Heart left ventricle (tissue), 13 donors: ENCODE measurements at regions not wholly inside any gene's neighbourhood (a gene's known extent, or its start where the extent isn't known, plus 50 kb on each side); places are given as distances from the start of the nearest gene placed in this dataset.

Experiments used
- POLR2A ChIP-seq, 2 donors: fragments of 450-650 bp; IDR thresholded peaks; one replicate each; pipeline ENCODE4 v1.6.1; 2017; ENCODE audit warnings: antibody characterized with exemption in 2 of 2, mild to moderate bottlenecking in 2 of 2, moderate library complexity in 2 of 2
- TF ChIP-seq, protein P1 (sequence below), 12 donors: fragments of 200-600 bp; sonication (generic) in 4 of 12; IDR thresholded peaks; one replicate each; pipeline versions ENCODE4 v1.5.0 to v1.8.0; 2018 to 2022; ENCODE audit warnings: antibody characterized with exemption in 12 of 12, mild to moderate bottlenecking in 5 of 12
- donor health status: ischemic (EF 13 %, LVEDD 7.1; RV severe dilation, severe dysfunction).
- donor health status: DM: no; HTN: yes; CAD: no.
- donor health status: DM: no; HTN: no; CAD: no.
- donor health status: ischemic (EF 25% LVEDD 6.9; RV normal size, moderate dysfunction).
- donor health status: ischemic (EF 25% LVEDD 5.7; RV mildly dilated, moderate dysfunction).
- donor health status: ischemic (EF 35%, LVEDD 5.7; RV mildly dilated, moderate dysfunction).
- donor health status: nonischemic (EF 11% LVEDD 7.7; RV severe dilation, severe dysfunction).
- donor health status: DM: yes; HTN: yes; CAD: no.
- donor health status: PGD.
- donor health status: ischemic (EF 29% LVEDD 5.4; RV normal size, mild dysfunction).
- donor health status: nonischemic (EF 23%, LVEDD 6.1; RV moderate dilation, normal function).

GRCh38 chr4:14095831-14096230 lies 468.3 kb upstream of the BOD1L1 start:
- TF ChIP-seq, protein P1, sequence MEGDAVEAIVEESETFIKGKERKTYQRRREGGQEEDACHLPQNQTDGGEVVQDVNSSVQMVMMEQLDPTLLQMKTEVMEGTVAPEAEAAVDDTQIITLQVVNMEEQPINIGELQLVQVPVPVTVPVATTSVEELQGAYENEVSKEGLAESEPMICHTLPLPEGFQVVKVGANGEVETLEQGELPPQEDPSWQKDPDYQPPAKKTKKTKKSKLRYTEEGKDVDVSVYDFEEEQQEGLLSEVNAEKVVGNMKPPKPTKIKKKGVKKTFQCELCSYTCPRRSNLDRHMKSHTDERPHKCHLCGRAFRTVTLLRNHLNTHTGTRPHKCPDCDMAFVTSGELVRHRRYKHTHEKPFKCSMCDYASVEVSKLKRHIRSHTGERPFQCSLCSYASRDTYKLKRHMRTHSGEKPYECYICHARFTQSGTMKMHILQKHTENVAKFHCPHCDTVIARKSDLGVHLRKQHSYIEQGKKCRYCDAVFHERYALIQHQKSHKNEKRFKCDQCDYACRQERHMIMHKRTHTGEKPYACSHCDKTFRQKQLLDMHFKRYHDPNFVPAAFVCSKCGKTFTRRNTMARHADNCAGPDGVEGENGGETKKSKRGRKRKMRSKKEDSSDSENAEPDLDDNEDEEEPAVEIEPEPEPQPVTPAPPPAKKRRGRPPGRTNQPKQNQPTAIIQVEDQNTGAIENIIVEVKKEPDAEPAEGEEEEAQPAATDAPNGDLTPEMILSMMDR (IDR thresholded peaks at IDR 0.05), result no peak
- no peak for TF ChIP-seq POLR2A (IDR thresholded peaks at IDR 0.05)
